PC-9 (cell line): ENCODE measurements at regions not wholly inside any gene's neighbourhood (a gene's known extent, or its start where the extent isn't known, plus 50 kb on each side); places are given as distances from the start of the nearest gene placed in this dataset.
"Not testable (repeated sequence)": the region's sequence is repeated elsewhere in the genome, so short reads cannot be mapped to it uniquely, and the experiment has no call there.

Source experiments
- BruUV-seq: library from RNA; stranded (reverse); fragments of 400-500 nt; replicated peaks from 2 replicates; lab custom pipeline; 2021; lab: Mats Ljungman, UMichigan
- CTCF ChIA-PET: fragments of 300-600 bp; sonication (Branson Sonifier 250); formaldehyde crosslinking; loops from one replicate; lab custom pipeline; 2022; ENCODE audit warnings: antibody characterized with exemption; lab: Charles Lee
- POLR2A ChIA-PET: fragments of 300-600 bp; sonication (Branson Sonifier 250); formaldehyde crosslinking; loops from one replicate; lab custom pipeline; 2022; ENCODE audit warnings: antibody characterized with exemption; ENCODE audit not compliant: unreplicated experiment; lab: Charles Lee
- DNase-seq, 2 experiments: peaks; one replicate each; pipeline versions ENCODE4 v3.0.0 to v3.0.0-alpha.2; 2015 to 2022; ENCODE audit warnings: mixed read lengths in 1 of 2
- H2AFZ ChIP-seq: fragments of 200-600 bp; sonication (generic); 2 replicates; pipeline ENCODE4 v1.8.1; 2017; ENCODE audit warnings: antibody characterized with exemption
- H3F3A ChIP-seq: fragments of 200-600 bp; sonication (generic); 2 replicates; pipeline ENCODE4 v1.8.1; 2017; ENCODE audit warnings: antibody characterized with exemption, mild to moderate bottlenecking, low read depth; ENCODE audit not compliant: insufficient read depth
- H3K27ac ChIP-seq: fragments of 200-600 bp; sonication (generic); 2 replicates; pipeline ENCODE4 v1.6.1; 2016; ENCODE audit warnings: mixed run types
- H3K27me3 ChIP-seq: fragments of 200-600 bp; sonication (generic); 2 replicates; pipeline ENCODE4 v1.6.1; 2016; ENCODE audit warnings: low read depth, mixed run types; ENCODE audit not compliant: insufficient read depth
- H3K36me3 ChIP-seq: fragments of 200-600 bp; sonication (generic); 2 replicates; pipeline ENCODE4 v1.6.1; 2016; ENCODE audit warnings: low read depth, mixed run types
- H3K4me1 ChIP-seq: fragments of 200-600 bp; sonication (generic); replicated peaks from 2 replicates; pipeline ENCODE4 v1.6.1; 2016; ENCODE audit warnings: mixed run types; ENCODE audit not compliant: insufficient read depth
- H3K4me2 ChIP-seq: fragments of 200-600 bp; sonication (generic); 2 replicates; pipeline ENCODE4 v1.6.1; 2017; ENCODE audit warnings: mixed run types
- H3K4me3 ChIP-seq: fragments of 200-600 bp; sonication (generic); 2 replicates; pipeline ENCODE4 v1.6.1; 2016; ENCODE audit warnings: mixed run types
- H3K79me2 ChIP-seq: fragments of 200-600 bp; sonication (generic); 2 replicates; pipeline ENCODE4 v1.6.1; 2017; ENCODE audit warnings: low read depth, mixed run types
- H3K9me2 ChIP-seq: fragments of 200-600 bp; sonication (generic); 2 replicates; pipeline ENCODE4 v1.8.1; 2017; ENCODE audit warnings: mild to moderate bottlenecking; ENCODE audit not compliant: insufficient read depth
- H3K9me3 ChIP-seq: fragments of 200-600 bp; sonication (generic); 2 replicates; pipeline ENCODE4 v1.8.1; 2016; ENCODE audit warnings: low read depth; ENCODE audit not compliant: insufficient read depth
- H4K20me1 ChIP-seq: fragments of 200-600 bp; sonication (generic); 2 replicates; pipeline ENCODE4 v1.8.1; 2017; ENCODE audit not compliant: insufficient read depth
- EZH2 ChIP-seq: fragments of 200-600 bp; sonication (generic); IDR thresholded peaks from 2 replicates; pipeline ENCODE4 v1.8.0; 2017; ENCODE audit warnings: antibody characterized with exemption, low read depth
- intact Hi-C: fragments of 100-400 bp; cut with micrococcal nuclease; formaldehyde crosslinking; loops from one replicate; pipeline ENCODE4 v1.10.0; 2022; ENCODE audit not compliant: unreplicated experiment
- TF ChIP-seq, protein P1 (sequence below): fragments of 200-600 bp; sonication (generic); conservative IDR thresholded peaks from 2 replicates; pipeline ENCODE4 v1.6.1; 2017; ENCODE audit warnings: mixed run types, antibody characterized with exemption, mild to moderate bottlenecking, moderate library complexity

DNA sequence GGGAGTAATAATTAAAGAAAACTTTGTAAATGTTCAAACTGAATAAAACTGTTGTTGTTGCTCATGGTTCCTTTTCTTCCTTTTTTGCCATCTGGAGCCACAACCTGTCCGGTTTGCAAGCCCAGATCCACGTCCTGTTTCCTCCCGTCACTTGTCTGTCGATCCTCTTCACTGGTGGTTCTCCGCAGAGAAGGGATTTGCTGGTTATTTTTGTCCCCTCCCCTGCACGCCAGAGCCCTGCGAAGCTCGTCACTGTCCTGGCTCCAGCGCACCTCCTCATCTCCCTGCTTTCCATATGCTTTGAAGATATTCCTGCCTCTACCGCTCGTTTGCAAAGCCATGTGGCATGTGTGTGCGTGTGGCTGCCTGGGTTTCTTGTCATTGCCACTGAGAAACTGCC, 461.4 kb downstream of the RNF144A start:
- H3K9me2 ChIP-seq: no peaks in the 10 kb centered on the region
- CTCF ChIA-PET: no interaction called here
- no peaks in the 10 kb centered on the region; the same call in 1 of the 2 replicates for H4K20me1 ChIP-seq
- no peak overlapping the region for H3K4me2 ChIP-seq
- no TSS peak for BruUV-seq
- DNase-seq: no peak
- H2AFZ ChIP-seq: no peak overlapping the region
- intact Hi-C loops: no loop called here
- no peaks in the 10 kb centered on the region for H3K36me3 ChIP-seq
- TF ChIP-seq EZH2: no peak
- TF ChIP-seq, protein P1, sequence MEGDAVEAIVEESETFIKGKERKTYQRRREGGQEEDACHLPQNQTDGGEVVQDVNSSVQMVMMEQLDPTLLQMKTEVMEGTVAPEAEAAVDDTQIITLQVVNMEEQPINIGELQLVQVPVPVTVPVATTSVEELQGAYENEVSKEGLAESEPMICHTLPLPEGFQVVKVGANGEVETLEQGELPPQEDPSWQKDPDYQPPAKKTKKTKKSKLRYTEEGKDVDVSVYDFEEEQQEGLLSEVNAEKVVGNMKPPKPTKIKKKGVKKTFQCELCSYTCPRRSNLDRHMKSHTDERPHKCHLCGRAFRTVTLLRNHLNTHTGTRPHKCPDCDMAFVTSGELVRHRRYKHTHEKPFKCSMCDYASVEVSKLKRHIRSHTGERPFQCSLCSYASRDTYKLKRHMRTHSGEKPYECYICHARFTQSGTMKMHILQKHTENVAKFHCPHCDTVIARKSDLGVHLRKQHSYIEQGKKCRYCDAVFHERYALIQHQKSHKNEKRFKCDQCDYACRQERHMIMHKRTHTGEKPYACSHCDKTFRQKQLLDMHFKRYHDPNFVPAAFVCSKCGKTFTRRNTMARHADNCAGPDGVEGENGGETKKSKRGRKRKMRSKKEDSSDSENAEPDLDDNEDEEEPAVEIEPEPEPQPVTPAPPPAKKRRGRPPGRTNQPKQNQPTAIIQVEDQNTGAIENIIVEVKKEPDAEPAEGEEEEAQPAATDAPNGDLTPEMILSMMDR: no peak
- POLR2A ChIA-PET: no interaction called here
- no peaks in the 10 kb centered on the region for H3K9me3 ChIP-seq
- H3K4me3 ChIP-seq: no peak overlapping the region
- no peaks in the 10 kb centered on the region for H3K79me2 ChIP-seq
- H3K27me3 ChIP-seq: no peaks in the 10 kb centered on the region; the same call in 1 of the 2 replicates
- no peaks in the 10 kb centered on the region for H3F3A ChIP-seq
- H3K27ac ChIP-seq: no peak overlapping the region
- H3K4me1 ChIP-seq: no peaks in the 10 kb centered on the region

DNA sequence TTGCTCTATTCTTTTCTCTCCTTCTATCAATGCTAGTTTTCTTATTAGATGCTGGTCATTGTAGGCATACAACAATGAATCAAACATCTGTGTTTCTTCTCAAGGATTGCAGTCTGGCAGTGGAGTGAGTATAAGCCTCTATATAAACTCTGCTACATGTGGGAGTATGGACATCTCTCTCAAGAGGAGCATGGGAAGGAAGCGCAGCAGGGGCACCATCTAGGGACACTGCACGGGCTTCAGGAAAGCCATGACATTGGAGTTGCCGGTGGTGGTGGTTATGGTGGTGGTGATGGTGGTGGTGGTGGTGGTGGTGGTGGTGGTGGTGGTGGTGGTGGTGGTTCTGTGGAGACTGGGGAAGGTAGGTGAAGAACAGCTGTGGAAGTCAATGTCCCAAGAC, 462.6 kb downstream of the RNF144A start:
- intact Hi-C loops: no loop called here
- H3K27me3 ChIP-seq: peaks cover 9% of the 10 kb centered on the region; the same call in 1 of the 2 replicates
- H3K9me2 ChIP-seq: no peaks in the 10 kb centered on the region
- no peaks in the 10 kb centered on the region for H3K79me2 ChIP-seq
- CTCF ChIA-PET: no interaction called here
- POLR2A ChIA-PET: no interaction called here
- H3K36me3 ChIP-seq: no peaks in the 10 kb centered on the region
- no TSS peak for BruUV-seq
- no peaks in the 10 kb centered on the region for H3K4me1 ChIP-seq
- H4K20me1 ChIP-seq: no peaks in the 10 kb centered on the region; the same call in 1 of the 2 replicates
- H3K9me3 ChIP-seq: no peaks in the 10 kb centered on the region
- TF ChIP-seq, protein P1: no peak
- TF ChIP-seq EZH2: no peak
- no peak overlapping the region for H3K4me2 ChIP-seq
- no peak for DNase-seq
- H3K27ac ChIP-seq: no peak overlapping the region
- no peak overlapping the region for H3K4me3 ChIP-seq
- H2AFZ ChIP-seq: no peak overlapping the region
- no peaks in the 10 kb centered on the region for H3F3A ChIP-seq

DNA sequence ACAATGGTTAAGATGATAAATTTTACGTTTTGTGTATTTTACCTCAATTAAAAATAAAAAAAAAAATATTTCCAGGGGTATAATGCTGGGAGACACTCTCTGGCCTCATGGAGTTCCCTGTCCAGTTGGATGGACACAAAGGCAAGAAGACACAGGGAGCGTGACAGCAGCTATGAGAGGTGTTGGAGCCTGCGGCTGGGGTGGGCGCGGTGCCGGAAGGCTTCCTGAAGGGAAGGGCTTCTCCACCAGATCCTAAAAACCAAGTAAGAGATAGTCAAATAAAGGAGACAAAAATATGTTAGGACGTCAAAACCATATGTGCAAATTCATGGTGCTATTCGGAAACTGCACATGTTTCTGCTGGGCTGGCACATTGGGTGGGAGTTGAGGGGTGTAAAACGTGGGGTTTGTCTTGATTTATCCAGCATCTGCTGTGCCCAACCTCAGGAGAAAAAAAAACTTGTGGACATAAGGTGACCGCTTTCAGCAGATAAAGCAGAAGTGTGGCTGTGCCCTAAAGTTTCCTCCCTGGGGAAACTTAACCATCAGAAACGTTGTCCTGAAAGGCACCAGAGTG, 467.6 kb downstream of the RNF144A start:
- no peak for DNase-seq
- no peak for TF ChIP-seq EZH2
- TF ChIP-seq, protein P1: no peak
- Histone ChIP-seq H3K36me3 (no peaks in the 10 kb centered on the region), H3K4me3 (no peak overlapping the region), H3K27ac (no peak overlapping the region), H3K9me3 (no peaks in the 10 kb centered on the region), H4K20me1 (no peaks in the 10 kb centered on the region), H3K27me3 (peaks cover 11% of the 10 kb centered on the region; the same call in 1 of the 2 replicates), H3K79me2 (no peaks in the 10 kb centered on the region), H3F3A (no peaks in the 10 kb centered on the region), H3K4me1 (no peaks in the 10 kb centered on the region), H3K9me2 (no peaks in the 10 kb centered on the region), H3K4me2 (no peak overlapping the region), H2AFZ (no peak overlapping the region)
- CTCF ChIA-PET: no interaction called here
- intact Hi-C loops: no loop called here
- no TSS peak for BruUV-seq
- POLR2A ChIA-PET: no interaction called here

DNA sequence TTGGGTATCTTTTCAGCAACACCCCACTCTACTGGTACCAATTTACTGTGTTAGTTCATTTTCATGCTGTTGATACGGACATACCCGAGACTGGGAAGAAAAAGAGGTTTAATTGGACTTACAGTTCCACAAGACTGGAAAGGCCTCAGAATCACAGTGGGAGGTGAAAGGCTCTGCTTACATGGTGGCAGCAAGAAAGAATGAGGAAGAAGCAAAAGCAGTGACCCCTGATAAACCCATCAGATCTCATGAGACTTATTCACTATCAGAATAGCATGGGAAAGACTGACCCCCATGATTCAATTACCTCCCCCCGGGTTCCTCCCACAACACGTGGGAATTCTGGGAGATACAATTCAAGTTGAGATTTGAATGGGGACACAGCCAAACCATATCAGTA, 473.1 kb downstream of the RNF144A start:
- DNase-seq, H3K4me3 ChIP-seq, H3K27ac ChIP-seq, H3K4me2 ChIP-seq, POLR2A ChIA-PET, intact Hi-C loops, H2AFZ ChIP-seq, H3K27me3 ChIP-seq, CTCF ChIA-PET, H4K20me1 ChIP-seq, BruUV-seq, H3K36me3 ChIP-seq, H3K9me2 ChIP-seq, H3K79me2 ChIP-seq, H3K4me1 ChIP-seq, H3F3A ChIP-seq, H3K9me3 ChIP-seq: not testable (repeated sequence)
